SK-MEL-5 (cell line): ENCODE measurements at regions not wholly inside any gene's neighbourhood (a gene's known extent, or its start where the extent isn't known, plus 50 kb on each side); places are given as distances from the start of the nearest gene placed in this dataset.
"Not testable (repeated sequence)": the region's sequence is repeated elsewhere in the genome, so short reads cannot be mapped to it uniquely, and the experiment has no call there.

Experiments used
- DNase-seq: peaks from one replicate; pipeline ENCODE4 v3.0.0-alpha.2; 2016; ENCODE audit warnings: low read depth, low spot score
- in situ Hi-C: cut with HindIII; loops from 2 replicates; pipeline ENCODE4 v1.10.0; 2016; ENCODE audit warnings: low sequenced_read_pairs, high pct_unique_total_duplicates, low pct_unique_long_range_greater_than_20kb

DNA sequence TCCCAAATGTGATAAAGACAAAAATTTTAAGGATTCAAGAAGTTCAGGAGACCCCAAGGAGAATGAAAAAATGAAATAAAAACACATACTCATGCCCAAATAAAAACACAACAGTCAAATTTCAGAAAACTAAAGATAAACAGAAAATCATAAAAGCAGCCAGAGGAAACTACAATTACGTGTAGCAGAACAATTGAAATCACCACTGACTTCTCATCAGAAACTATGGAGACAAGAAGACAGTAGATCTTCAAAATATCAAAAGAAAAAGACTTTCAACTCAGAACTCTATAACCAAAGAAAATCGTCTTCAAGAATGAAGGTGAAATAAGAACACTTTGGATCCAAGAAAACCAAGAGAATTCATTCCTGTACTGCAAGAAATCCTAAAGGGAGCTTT is 54.9 kb downstream of the DIO3 start:
- DNase-seq: no peak
- in situ Hi-C loops: no loop called here

DNA sequence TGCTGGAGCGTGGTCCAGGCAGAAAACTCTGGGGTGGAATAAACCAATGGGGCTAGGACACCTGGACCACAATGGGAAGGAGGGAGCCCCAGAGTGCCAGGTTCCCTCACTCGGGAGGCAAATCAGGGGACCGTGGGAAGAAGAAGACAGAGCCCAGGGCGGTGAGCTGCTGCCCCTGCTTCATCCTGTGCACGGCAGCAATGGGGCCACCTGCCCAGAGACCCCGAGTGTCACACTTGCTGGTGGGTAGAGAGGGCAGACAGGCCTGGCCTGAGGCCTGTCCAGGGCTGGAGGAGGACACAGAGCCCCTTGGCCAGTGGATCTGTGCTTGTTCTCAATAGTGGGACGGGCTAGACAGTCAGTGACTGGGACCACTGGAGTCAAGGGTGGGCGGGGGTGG is 58.2 kb downstream of the DIO3 start:
- in situ Hi-C loops: no loop called here
- no peak for DNase-seq

DNA sequence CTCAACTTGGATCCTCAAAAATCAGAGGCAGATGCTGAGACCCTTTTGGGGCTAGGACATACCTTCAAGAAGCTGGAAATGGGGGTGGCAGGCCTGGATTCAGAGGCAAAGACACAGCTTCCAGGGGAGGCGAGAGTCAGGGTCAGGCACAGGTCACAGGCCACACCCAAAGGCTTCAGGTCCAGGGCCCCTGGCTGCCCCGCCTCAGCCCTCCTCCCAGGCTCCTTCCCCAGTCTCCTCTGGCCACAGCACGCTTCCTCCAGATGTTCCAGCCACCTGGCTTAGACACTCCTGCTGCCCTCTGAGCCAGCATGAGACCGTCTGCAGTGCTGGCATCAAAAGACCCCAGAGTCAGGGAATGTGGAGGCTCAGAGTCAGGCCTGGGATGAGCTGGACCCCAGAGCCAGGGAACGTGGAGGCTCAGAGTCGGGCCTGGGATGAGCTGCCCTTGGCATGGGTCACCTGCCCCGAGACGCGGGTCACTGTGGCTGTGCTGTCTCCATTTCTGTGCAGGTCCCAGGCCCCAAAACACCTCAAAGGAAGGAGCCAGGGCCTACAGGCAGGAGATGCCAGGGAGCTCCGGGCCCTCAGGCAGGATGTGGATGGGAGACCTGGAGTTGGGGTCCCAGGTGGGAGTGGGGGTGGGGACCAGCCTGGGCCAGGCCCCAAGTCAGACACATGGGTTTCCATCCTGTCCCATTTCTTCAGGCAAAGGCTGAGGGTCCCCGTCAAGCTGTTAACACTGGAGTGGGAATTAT is 58.9 kb downstream of the DIO3 start:
- DNase-seq: no peak
- in situ Hi-C loops: no loop called here

DNA sequence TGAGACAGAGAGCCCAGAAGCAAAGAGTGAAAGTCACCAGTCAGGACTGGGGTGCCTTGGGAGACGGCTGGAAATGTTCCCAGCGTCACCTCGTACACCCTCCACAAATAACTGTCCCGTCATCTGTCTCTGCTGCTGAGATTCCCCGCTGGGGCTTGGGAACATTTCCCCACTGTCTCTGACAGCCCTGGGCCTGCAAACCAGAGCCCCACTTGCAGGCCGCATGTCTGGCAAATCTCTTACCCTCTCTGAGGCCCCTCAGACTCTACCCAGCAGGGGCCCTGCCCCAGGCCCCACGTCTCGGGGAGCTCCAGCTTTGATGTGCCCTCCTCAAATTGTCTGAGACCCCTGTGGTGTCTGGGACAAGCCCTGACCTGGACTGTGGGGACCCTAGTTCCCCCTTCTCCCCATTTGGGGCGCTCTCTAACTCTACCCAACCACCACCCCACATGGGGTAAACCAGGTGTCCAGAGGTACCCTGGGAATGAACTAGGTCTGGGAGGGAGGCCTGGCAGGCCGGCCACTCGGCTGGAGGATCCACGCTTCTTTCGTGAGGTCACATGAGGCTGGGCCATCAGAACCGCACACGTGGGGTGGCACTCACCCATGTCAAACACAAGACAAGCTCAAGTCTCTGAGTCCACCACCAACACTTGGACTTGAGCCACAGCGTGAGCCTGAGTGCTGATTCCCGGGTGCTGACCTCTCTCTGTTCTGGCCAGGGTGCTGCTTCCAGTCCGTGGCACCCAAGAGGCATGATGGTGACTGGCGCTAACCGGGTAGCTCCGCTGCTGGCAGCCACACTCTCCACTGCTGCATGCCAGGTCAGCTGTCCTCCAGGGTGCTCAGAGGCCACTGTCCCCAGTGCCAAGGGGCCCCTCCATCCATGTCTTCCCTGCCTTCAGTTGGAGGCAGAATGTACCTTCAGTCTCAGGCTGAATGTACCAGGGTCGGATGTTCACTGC is 59.8 kb downstream of the DIO3 start:
- in situ Hi-C loops: no loop called here

DNA sequence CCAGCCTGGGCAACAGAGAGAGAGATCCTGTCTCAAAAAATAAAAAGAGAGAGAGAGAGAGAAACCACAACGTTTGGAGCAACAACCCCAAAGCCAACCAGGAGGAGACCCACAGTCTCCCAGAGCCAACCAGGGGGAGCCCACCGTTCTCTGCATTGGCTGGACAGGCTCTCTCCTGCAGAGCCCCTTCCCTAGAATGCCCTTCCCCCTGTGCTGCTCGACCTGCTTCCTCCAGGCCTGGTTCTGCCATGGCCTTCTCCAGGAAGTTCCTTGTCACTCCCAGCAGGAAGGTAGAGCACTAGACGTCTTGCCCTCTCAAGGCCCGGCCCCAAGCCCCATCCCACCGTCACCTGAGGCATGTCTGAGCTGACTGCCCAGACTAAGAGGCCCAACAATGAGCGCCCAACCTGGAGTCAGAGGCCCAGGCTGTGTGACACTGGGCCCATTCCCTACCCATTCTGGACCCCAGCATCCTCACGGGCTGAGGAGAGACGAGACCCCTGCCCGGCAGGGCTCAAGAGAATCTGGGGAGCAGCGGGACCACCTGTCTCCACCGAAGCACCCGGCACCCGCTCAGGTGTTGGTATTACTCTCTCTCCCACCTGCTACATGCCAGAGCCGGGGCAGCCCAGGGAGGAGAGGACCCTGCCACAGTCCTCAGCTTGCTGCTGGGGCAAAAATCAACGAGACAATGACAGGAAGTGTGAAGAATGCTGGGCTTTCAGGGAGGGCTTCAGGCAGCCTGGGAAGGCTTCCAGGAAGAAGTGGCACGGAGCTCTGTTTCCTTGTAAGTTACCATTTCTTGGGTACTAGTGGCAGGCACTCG is 61.2 kb downstream of the DIO3 start:
- in situ Hi-C loops: no loop called here
- DNase-seq: no peak

More for the DNA sequence above, 59.8 kb downstream of the DIO3 start:
- no peak for DNase-seq

DNA sequence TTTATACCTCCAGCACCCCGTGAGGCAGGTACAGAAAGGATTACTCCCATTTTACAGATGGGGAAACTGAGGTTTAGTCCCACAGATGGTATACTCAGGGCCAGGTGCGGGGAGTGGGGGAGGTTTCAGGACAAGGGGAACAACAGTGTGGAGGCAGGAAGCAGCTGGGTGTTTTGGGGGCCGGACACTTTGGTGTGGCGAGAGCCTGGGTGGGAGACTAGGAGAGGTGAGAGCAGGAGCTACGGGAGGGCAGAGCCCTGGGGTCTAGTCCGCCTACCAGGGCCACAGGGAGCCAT is 61.7 kb downstream of the DIO3 start:
- no peak for DNase-seq
- in situ Hi-C loops: no loop called here

DNA sequence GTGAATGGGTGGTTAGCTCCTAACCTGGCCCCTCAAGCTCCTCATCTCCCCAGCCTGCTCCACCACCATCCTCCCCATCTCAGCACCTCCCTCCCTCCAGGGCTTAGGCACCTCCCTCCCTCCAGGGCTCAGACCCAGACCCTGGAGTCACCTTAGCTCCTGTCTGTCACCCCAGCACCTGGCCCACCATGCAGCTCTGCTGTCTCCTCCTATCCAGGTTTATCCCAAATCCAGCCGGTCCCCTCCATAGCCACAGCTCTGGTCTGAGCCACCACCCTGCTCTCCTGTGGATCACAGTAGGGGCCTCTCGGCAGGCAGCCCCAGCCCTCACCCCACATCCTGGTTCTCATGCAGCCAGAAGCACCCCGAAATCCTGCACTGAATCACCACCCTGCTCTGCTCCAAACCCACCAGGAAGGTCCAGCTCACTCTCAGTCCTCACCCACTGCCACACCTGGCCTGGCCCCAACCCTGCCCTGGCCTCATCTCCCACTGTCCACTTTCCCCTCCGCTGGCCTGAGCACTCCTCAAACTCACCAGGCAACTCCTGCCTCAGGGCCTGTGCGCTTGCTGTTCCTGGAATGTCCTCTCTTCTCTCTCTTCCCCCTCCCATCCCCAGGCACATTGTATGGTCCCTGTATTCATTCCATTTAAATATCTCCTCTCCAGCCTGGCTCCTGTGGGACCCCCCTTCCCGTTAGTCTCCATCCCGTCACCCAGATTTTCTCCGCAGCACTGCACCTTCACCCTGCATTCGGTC is 62.6 kb downstream of the DIO3 start:
- DNase-seq: no peak
- in situ Hi-C loops: no loop called here

DNA sequence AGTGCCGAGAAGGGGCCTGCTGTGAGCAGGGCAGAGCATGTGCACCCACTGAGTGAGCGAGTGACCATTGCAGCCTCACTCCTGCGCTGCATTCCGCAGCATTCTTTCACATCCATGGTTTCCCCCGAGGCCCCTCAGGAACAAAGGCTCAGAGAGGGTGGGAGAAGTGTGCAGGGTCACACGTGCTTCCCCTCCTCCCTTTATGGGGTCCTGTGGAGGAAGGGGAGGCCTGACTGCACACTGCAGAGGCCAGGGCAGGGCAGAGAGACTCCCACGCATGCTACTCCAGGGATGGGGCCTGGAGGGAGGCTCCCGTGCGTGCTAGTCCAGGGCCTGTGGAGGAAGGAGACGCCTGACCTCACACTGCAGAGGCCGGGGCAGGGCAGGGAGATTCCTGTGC is 63.2 kb downstream of the DIO3 start:
- in situ Hi-C loops: no loop called here
- no peak for DNase-seq

DNA sequence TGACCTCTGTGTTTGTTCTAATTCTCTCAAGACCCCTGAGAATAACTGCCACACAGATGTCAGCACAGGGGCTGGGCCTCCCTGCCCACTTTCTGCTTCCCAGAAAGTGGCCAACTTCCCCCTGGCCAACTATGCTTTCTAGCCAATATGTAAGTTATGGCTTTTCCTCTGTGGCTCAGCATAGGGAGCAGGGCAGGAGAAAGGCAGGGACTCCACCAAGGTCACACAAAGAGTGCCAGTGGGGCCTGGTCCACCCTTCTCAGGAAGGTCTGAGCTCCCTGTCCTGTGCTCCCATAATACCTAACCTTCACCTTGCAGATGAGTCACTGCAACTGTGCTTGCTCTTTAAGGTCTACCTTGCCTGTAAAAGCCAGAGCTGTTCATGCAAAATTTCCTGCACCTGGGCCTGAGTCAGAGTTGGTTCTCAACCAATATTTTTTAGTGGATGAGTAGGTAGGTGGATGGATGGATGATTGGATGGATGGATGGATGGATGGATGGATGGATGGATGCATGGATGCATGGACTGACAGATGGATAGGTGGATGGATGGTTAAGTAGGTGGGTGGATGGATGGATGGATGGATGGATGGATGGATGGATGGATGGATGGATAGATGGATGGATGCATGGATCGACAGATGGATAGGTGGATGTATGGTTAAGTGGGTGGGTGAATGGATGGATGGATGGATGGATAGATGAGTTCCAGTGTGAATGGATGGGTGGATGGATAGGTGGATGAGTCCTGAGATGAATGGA is 64.2 kb downstream of the DIO3 start:
- in situ Hi-C loops: no loop called here
- DNase-seq: no peak

DNA sequence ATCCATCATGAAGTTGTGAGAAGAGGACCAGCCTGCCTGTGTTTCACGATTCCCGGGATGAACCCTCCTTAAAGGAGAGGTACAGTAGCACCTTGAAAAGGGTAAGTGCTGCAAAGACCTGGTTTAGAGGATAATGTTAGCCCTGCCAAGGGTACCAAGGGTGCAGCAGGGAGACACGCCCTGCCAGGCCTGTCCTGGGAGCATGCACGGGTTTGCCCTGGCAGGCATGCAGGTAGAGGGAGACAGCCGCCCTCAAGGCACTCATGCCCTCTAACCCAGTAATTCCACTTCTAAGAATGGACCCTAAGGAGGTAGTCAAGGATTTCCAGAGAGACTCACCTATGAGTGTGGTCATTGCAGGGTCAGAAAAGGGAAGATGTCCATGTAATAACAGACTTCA is 65.0 kb downstream of the DIO3 start:
- in situ Hi-C loops: no loop called here
- DNase-seq: no peak

DNA sequence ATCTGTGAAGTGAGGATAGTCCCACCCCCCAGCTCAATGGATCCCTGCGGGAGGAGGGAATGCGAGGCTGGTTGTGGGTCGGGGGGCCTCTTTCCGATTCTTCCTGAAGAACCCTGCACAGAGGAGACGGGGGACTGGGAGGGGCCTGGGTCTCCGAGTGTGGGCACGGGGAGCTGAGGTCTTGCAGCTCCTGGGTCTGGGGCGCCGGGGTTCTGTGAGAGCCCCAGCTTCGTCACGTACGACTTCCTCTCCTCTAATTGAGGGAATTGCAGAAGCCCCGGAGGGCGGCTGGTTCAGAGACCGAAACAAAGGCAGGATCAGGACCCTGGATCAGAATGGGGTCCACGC is 66.6 kb downstream of the DIO3 start:
- DNase-seq: no peak
- in situ Hi-C loops: no loop called here

DNA sequence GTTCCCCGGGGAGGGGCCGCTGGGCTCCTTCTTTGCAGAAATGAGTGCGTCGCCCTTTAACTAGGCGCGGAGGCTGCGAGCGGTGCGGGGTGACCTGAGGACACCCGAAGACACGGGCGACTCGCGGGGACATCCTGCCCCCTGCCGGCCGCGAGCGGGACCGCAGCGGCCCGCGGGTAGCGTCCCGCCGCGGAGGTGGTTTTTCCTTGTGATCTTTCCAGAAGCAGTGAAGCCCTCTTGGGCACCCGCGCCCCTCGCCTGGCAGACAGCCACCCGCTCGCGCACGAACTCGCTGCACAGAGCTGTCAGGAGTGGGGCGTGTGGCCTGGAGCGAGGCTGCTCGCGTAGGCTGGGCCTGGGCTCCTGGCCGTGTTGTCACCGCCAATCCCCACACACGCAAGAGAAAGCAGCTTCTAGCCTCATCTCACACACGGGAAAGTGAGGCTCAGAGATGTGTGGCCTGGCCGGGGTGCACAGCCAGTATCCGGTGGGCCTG is 67.2 kb downstream of the DIO3 start:
- DNase-seq: peak; percentile 73
- in situ Hi-C loops: no loop called here

DNA sequence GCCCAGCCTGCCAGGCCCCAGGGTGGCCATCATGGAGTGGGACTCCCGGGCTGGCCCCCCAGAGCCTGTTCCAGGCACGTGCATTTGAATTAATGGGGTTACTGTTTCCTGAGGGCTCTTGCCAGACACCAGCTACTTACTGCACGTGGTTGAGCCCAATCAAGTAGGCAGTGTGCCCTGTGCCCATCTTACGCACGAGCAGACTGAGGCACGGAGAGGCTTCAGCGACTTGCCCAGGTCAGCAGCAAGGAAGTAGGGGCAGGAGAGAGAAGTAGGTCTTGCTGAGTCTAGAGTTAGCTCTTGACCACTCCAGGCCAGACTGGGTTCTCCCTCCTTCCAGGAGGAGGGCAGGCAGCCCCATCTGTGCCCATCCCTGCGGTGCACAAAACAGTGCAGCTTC is 67.7 kb downstream of the DIO3 start:
- in situ Hi-C loops: no loop called here
- DNase-seq: no peak

DNA sequence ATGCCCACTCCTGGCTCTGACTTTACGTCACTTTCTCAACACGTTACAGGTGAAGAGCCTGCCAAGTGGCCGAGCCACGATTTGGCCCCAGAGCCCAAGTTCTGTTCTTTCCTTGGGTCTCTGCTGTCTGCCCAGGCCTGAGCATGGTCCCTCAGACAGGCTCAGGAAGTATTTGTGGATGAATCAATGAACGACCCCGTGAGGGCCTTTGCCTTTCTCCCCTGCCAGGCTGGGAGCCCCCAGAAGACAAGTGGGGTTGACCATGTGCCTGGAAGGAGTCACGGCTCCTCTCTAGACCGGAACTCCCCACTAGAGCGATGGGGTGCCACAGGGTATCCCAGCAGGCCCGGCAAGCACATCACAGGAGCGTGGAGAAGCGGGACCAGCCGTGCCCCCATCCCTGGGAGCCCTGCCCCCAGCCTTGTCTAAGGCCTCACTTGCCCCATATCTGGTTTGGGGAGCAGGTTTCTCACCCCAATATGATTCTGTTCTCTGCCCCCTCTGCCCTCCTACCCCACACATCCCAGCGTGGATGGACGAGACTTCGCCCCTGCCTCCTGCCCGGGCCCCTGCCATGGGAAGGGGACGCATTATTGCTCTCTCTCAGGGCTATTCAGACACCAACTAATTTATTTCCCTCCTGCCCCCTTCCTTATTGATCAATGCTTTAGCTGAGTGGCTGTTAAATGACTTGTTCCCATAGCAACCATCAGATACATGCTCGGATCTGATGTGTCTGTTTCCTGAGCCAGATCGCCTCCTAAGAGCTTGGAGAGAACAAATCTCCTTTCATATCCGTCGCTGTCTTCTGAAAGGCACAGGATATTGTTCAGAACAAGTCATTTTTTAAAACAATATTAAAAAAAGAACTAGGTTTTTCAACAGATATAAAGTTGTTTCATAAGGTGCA is 69.0 kb downstream of the DIO3 start:
- in situ Hi-C loops: no loop called here
- DNase-seq: no peak

DNA sequence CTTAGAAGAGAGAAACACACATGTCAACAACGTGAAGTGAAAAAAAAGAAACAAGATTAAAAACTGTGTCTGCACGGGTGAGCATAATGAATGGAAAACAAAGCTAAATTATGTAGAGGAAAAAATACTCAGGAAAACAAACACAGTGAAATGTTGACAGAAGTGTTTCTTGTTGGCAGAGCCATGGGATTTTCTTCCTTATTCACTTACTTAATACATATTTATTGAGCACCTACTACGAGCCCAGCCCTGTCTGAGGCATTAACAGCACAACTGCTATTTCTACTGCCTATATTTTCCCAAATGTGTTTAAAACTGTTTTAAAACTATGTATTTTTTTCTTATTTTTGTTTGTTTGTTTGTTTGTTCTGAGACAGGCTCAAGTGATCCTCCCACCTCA is 69.9 kb downstream of the DIO3 start:
- no peak for DNase-seq
- in situ Hi-C loops: no loop called here

DNA sequence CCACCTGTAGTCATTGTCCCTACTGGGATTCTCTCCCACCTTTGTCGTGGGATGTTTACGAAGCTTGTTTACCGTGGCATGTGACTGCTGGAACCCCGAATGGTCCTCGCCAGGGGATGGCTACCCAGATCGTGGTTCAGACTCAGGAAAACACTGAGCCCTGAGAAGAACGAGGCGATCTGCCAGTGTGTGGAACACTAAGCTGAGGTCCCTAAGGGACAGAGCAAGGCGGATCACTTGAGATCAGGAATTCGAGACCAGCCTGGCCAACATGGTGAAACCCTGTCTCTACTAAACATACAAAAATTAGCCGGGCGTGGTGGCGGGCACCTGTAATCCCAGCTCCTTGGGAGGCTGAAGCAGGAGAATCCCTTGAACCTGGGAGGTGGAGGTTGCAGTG is 70.7 kb downstream of the DIO3 start:
- DNase-seq, in situ Hi-C loops: not testable (repeated sequence)
